Memory B cell (primary cell): ENCODE measurements at regions not wholly inside any gene's neighbourhood (a gene's known extent, or its start where the extent isn't known, plus 50 kb on each side); places are given as distances from the start of the nearest gene placed in this dataset.

Experiments used
- ATAC-seq: fragments of 150-1000 bp; cut with Tn5 transposase; 2 replicates; pipeline ENCODE4 v1.10.0; 2021; ENCODE audit warnings: low read depth, mild to moderate bottlenecking, moderate library complexity
- DNase-seq, 2 donors: peaks; one replicate each; pipeline ENCODE4 v3.0.0; 2022; ENCODE audit warnings: low spot score in 2 of 2
- H3K27ac Mint-ChIP-seq: one replicate; pipeline ENCODE4 v1.8.0; 2022; ENCODE audit warnings: mild to moderate bottlenecking, moderate library complexity, mixed read lengths
- H3K27me3 Mint-ChIP-seq: one replicate; pipeline ENCODE4 v1.8.0; 2022; ENCODE audit warnings: mixed read lengths
- H3K36me3 Mint-ChIP-seq: one replicate; pipeline ENCODE4 v1.8.0; 2022; ENCODE audit warnings: mild to moderate bottlenecking, mixed read lengths
- H3K4me1 Mint-ChIP-seq: one replicate; pipeline ENCODE4 v1.8.0; 2022; ENCODE audit warnings: mixed read lengths
- H3K4me3 Mint-ChIP-seq: one replicate; pipeline ENCODE4 v1.8.0; 2022; ENCODE audit warnings: mild to moderate bottlenecking, moderate library complexity, mixed read lengths
- H3K9me3 Mint-ChIP-seq: one replicate; pipeline ENCODE4 v1.8.0; 2022; ENCODE audit warnings: mixed read lengths

GRCh38 chr7:145893925-145894535 lies 222.6 kb upstream of the CNTNAP2 start:
- ATAC-seq (peak; percentile 62), DNase-seq (no peak)
- H3K27me3 Mint-ChIP-seq: no peaks in the 10 kb centered on the region
- peaks cover 7% of the 10 kb centered on the region for H3K9me3 Mint-ChIP-seq
- H3K36me3 Mint-ChIP-seq: no peaks in the 10 kb centered on the region
- no peak overlapping the region for H3K27ac Mint-ChIP-seq
- peaks cover 3% of the 10 kb centered on the region for H3K4me1 Mint-ChIP-seq
- no peak overlapping the region for H3K4me3 Mint-ChIP-seq

- Mint-ChIP-seq H3K4me3 (no peak overlapping the region), H3K9me3 (peaks cover 3% of the 10 kb centered on the region), H3K4me1 (peaks cover 7% of the 10 kb centered on the region), H3K27me3 (no peaks in the 10 kb centered on the region), H3K36me3 (no peaks in the 10 kb centered on the region), H3K27ac (no peak overlapping the region)
- DNase-seq (peak in 1 of 2 donors; percentile 4), ATAC-seq (peak; percentile 92)
These were observed 231.7 kb upstream of the CNTNAP2 start for GRCh38 chr7:145884716-145885514.

GRCh38 chr7:145876376-145876775 lies 240.2 kb upstream of the CNTNAP2 start:
- Mint-ChIP-seq H3K27me3 (peaks cover 3% of the 10 kb centered on the region), H3K4me1 (no peaks in the 10 kb centered on the region), H3K36me3 (no peaks in the 10 kb centered on the region)

GRCh38 chr7:145875267-145875666 lies 241.3 kb upstream of the CNTNAP2 start:
- Mint-ChIP-seq H3K9me3 (peaks cover 1% of the 10 kb centered on the region), H3K27me3 (peaks cover 3% of the 10 kb centered on the region), H3K4me3 (no peak overlapping the region), H3K27ac (no peak overlapping the region), H3K36me3 (no peaks in the 10 kb centered on the region), H3K4me1 (no peaks in the 10 kb centered on the region)
- ATAC-seq: no peak
- DNase-seq: no peak

More at GRCh38 chr7:145876376-145876775, 240.2 kb upstream of the CNTNAP2 start:
- H3K27ac Mint-ChIP-seq: no peak overlapping the region
- ATAC-seq (no peak), DNase-seq (no peak)
- peaks cover 1% of the 10 kb centered on the region for H3K9me3 Mint-ChIP-seq
- H3K4me3 Mint-ChIP-seq: no peak overlapping the region

GRCh38 chr7:145868935-145869334 lies 247.7 kb upstream of the CNTNAP2 start:
- ATAC-seq (no peak), DNase-seq (no peak)
- no peak overlapping the region for H3K4me3 Mint-ChIP-seq
- H3K4me1 Mint-ChIP-seq: no peaks in the 10 kb centered on the region
- H3K27me3 Mint-ChIP-seq: peaks cover 3% of the 10 kb centered on the region
- H3K27ac Mint-ChIP-seq: no peak overlapping the region
- peaks cover 3% of the 10 kb centered on the region for H3K36me3 Mint-ChIP-seq
- peaks cover 5% of the 10 kb centered on the region for H3K9me3 Mint-ChIP-seq

- H3K4me3 Mint-ChIP-seq: no peak overlapping the region
- DNase-seq (no peak), ATAC-seq (no peak)
- H3K27ac Mint-ChIP-seq: no peak overlapping the region
- no peaks in the 10 kb centered on the region for H3K4me1 Mint-ChIP-seq
- H3K36me3 Mint-ChIP-seq: no peaks in the 10 kb centered on the region
- H3K27me3 Mint-ChIP-seq: no peaks in the 10 kb centered on the region
- H3K9me3 Mint-ChIP-seq: peaks cover 3% of the 10 kb centered on the region
These were observed 254.4 kb upstream of the CNTNAP2 start for GRCh38 chr7:145862212-145862611.

- H3K36me3 Mint-ChIP-seq: peaks cover 3% of the 10 kb centered on the region
- H3K9me3 Mint-ChIP-seq: peaks cover 6% of the 10 kb centered on the region
- no peaks in the 10 kb centered on the region for H3K4me1 Mint-ChIP-seq
- no peak overlapping the region for H3K4me3 Mint-ChIP-seq
- no peak for ATAC-seq
- no peak overlapping the region for H3K27ac Mint-ChIP-seq
- H3K27me3 Mint-ChIP-seq: peaks cover 4% of the 10 kb centered on the region
- no peak for DNase-seq
These were observed 255.8 kb upstream of the CNTNAP2 start for GRCh38 chr7:145860809-145861208.

GRCh38 chr7:145850636-145851035 lies 266.0 kb upstream of the CNTNAP2 start:
- Mint-ChIP-seq H3K27ac (no peak overlapping the region), H3K4me3 (no peak overlapping the region), H3K36me3 (peaks cover 3% of the 10 kb centered on the region), H3K9me3 (peaks cover 7% of the 10 kb centered on the region), H3K27me3 (no peaks in the 10 kb centered on the region), H3K4me1 (peaks cover 5% of the 10 kb centered on the region)
- no peak for ATAC-seq
- DNase-seq: no peak

- Mint-ChIP-seq H3K9me3 (peaks cover 3% of the 10 kb centered on the region), H3K27ac (no peak overlapping the region), H3K27me3 (no peaks in the 10 kb centered on the region), H3K36me3 (no peaks in the 10 kb centered on the region), H3K4me1 (peaks cover 11% of the 10 kb centered on the region), H3K4me3 (no peak overlapping the region)
- DNase-seq (no peak), ATAC-seq (no peak)
These were observed 267.9 kb upstream of the CNTNAP2 start for GRCh38 chr7:145848691-145849090.

- DNase-seq (no peak), ATAC-seq (peak; percentile 56)
- H3K4me3 Mint-ChIP-seq: peak overlapping the region; percentile 76
- H3K27me3 Mint-ChIP-seq: no peaks in the 10 kb centered on the region
- no peaks in the 10 kb centered on the region for H3K9me3 Mint-ChIP-seq
- no peaks in the 10 kb centered on the region for H3K36me3 Mint-ChIP-seq
- peaks cover 11% of the 10 kb centered on the region for H3K4me1 Mint-ChIP-seq
- peak overlapping the region; percentile 87 for H3K27ac Mint-ChIP-seq
These were observed 271.3 kb upstream of the CNTNAP2 start for GRCh38 chr7:145845345-145845744.

GRCh38 chr7:145839814-145840213 lies 276.8 kb upstream of the CNTNAP2 start:
- no peaks in the 10 kb centered on the region for H3K36me3 Mint-ChIP-seq
- H3K27ac Mint-ChIP-seq: no peak overlapping the region

GRCh38 chr7:145831616-145832206 lies 284.9 kb upstream of the CNTNAP2 start:
- DNase-seq: no peak
- no peaks in the 10 kb centered on the region for H3K36me3 Mint-ChIP-seq
- no peak overlapping the region for H3K27ac Mint-ChIP-seq
- H3K9me3 Mint-ChIP-seq: peaks cover 5% of the 10 kb centered on the region
- no peaks in the 10 kb centered on the region for H3K27me3 Mint-ChIP-seq
- no peak overlapping the region for H3K4me3 Mint-ChIP-seq
- no peak for ATAC-seq
- no peaks in the 10 kb centered on the region for H3K4me1 Mint-ChIP-seq

More at GRCh38 chr7:145839814-145840213, 276.8 kb upstream of the CNTNAP2 start:
- no peaks in the 10 kb centered on the region for H3K27me3 Mint-ChIP-seq
- DNase-seq (no peak), ATAC-seq (no peak)
- H3K4me3 Mint-ChIP-seq: no peak overlapping the region
- H3K4me1 Mint-ChIP-seq: no peaks in the 10 kb centered on the region
- peaks cover 3% of the 10 kb centered on the region for H3K9me3 Mint-ChIP-seq

- Mint-ChIP-seq H3K9me3 (no peaks in the 10 kb centered on the region), H3K27me3 (no peaks in the 10 kb centered on the region), H3K4me3 (no peak overlapping the region), H3K4me1 (peaks cover 2% of the 10 kb centered on the region), H3K36me3 (no peaks in the 10 kb centered on the region), H3K27ac (no peak overlapping the region)
- DNase-seq (no peak), ATAC-seq (no peak)
These were observed 298.9 kb upstream of the CNTNAP2 start for GRCh38 chr7:145817687-145818086.

- peak overlapping the region; percentile 10 for H3K27ac Mint-ChIP-seq
- no peak for ATAC-seq
- H3K4me3 Mint-ChIP-seq: no peak overlapping the region
- DNase-seq: no peak
- no peaks in the 10 kb centered on the region for H3K9me3 Mint-ChIP-seq
- H3K36me3 Mint-ChIP-seq: no peaks in the 10 kb centered on the region
- H3K27me3 Mint-ChIP-seq: no peaks in the 10 kb centered on the region
- peaks cover 5% of the 10 kb centered on the region for H3K4me1 Mint-ChIP-seq
These were observed 304.4 kb upstream of the CNTNAP2 start for GRCh38 chr7:145812218-145812617.
